Smooth muscle cell (in vitro differentiated cells): ENCODE measurements at regions not wholly inside any gene's neighbourhood (a gene's known extent, or its start where the extent isn't known, plus 50 kb on each side); places are given as distances from the start of the nearest gene placed in this dataset.

ENCODE experiments used
- DNase-seq: peaks from one replicate; lab custom pipeline; 2025; ENCODE audit not compliant: unreplicated experiment; lab: John Stamatoyannopoulos, UW
- H2AFZ ChIP-seq: fragments of 200-600 bp; sonication (generic); 2 replicates; pipeline ENCODE4 v1.6.0; 2016; ENCODE audit warnings: antibody characterized with exemption, low read depth, mild to moderate bottlenecking
- H3F3A ChIP-seq: fragments of 200-600 bp; sonication (generic); 2 replicates; pipeline ENCODE4 v1.6.0; 2017; ENCODE audit warnings: antibody characterized with exemption, low read depth
- H3K27ac ChIP-seq: fragments of 200-600 bp; sonication (generic); 2 replicates; pipeline ENCODE4 v1.5.1; 2016; ENCODE audit warnings: low read depth, mild to moderate bottlenecking
- H3K27me3 ChIP-seq: fragments of 200-600 bp; sonication (generic); 2 replicates; pipeline ENCODE4 v1.6.1; 2016; ENCODE audit warnings: low read depth, mild to moderate bottlenecking
- H3K36me3 ChIP-seq: fragments of 200-600 bp; sonication (generic); 2 replicates; pipeline ENCODE4 v1.5.1; 2016; ENCODE audit warnings: low read depth
- H3K4me1 ChIP-seq: fragments of 200-600 bp; sonication (generic); 2 replicates; pipeline ENCODE4 v1.5.1; 2016; ENCODE audit warnings: low read depth
- H3K4me2 ChIP-seq: fragments of 200-600 bp; sonication (generic); 2 replicates; pipeline ENCODE4 v1.6.0; 2016; ENCODE audit warnings: mild to moderate bottlenecking
- H3K4me3 ChIP-seq: fragments of 200-600 bp; sonication (generic); 2 replicates; pipeline ENCODE4 v1.5.1; 2016; ENCODE audit warnings: mild to moderate bottlenecking
- H3K79me2 ChIP-seq: fragments of 200-600 bp; sonication (generic); 2 replicates; pipeline ENCODE4 v1.6.0; 2016; ENCODE audit warnings: low read depth, mild to moderate bottlenecking
- H3K9ac ChIP-seq: fragments of 200-600 bp; sonication (generic); 2 replicates; pipeline ENCODE4 v1.6.0; 2016; ENCODE audit warnings: low read depth
- H3K9me3 ChIP-seq: fragments of 200-600 bp; sonication (generic); replicated peaks from 2 replicates; pipeline ENCODE4 v1.5.1; 2016; ENCODE audit warnings: low read depth
- H4K20me1 ChIP-seq: fragments of 200-600 bp; sonication (generic); 2 replicates; pipeline ENCODE4 v1.6.0; 2016; ENCODE audit warnings: low read depth
- CTCF ChIP-seq: fragments of 200-600 bp; sonication (generic); IDR thresholded peaks from 2 replicates; pipeline ENCODE4 v1.5.1; 2017; ENCODE audit warnings: borderline replicate concordance, mild to moderate bottlenecking, antibody characterized with exemption; ENCODE audit not compliant: insufficient read depth, poor library complexity, severe bottlenecking
- WGBS: methylation state at CpG from one replicate; pipeline ENCODE4 v1.1.7; 2016; ENCODE audit warnings: low lambda C conversion rate; 5-methylcytosine and 5-hydroxymethylcytosine counted together

GRCh38 chr3:117228466-117228865 is 518.9 kb downstream of the TUSC7 start:
- WGBS: 88% methylated on average over 1 of the region's 1 CpG
- Histone ChIP-seq H3K9me3 (no peaks in the 10 kb centered on the region), H3K9ac (no peak overlapping the region), H3K4me1 (no peaks in the 10 kb centered on the region), H4K20me1 (no peaks in the 10 kb centered on the region), H3K4me2 (no peak overlapping the region), H3F3A (no peaks in the 10 kb centered on the region), H3K79me2 (no peaks in the 10 kb centered on the region), H3K27me3 (no peaks in the 10 kb centered on the region), H2AFZ (no peak overlapping the region), H3K27ac (no peak overlapping the region), H3K36me3 (no peaks in the 10 kb centered on the region), H3K4me3 (no peak overlapping the region)
- DNase-seq: no peak
- no peak for TF ChIP-seq CTCF

GRCh38 chr3:117230924-117231323 is 521.3 kb downstream of the TUSC7 start:
- no peak for TF ChIP-seq CTCF
- WGBS: 89% methylated on average over 2 of the region's 2 CpGs

GRCh38 chr3:117234331-117234730 is 524.8 kb downstream of the TUSC7 start:
- Histone ChIP-seq H3K9ac (no peak overlapping the region), H3K9me3 (no peaks in the 10 kb centered on the region), H3K79me2 (no peaks in the 10 kb centered on the region), H3K4me1 (no peaks in the 10 kb centered on the region), H3K4me2 (no peak overlapping the region), H2AFZ (no peak overlapping the region), H3K4me3 (no peak overlapping the region), H3K27me3 (no peaks in the 10 kb centered on the region), H3K27ac (no peak overlapping the region), H4K20me1 (no peaks in the 10 kb centered on the region), H3F3A (no peaks in the 10 kb centered on the region), H3K36me3 (no peaks in the 10 kb centered on the region)
- no peak for TF ChIP-seq CTCF
- no peak for DNase-seq
- 40% methylated on average over 1 of the region's 1 CpG for WGBS

More at GRCh38 chr3:117230924-117231323, 521.3 kb downstream of the TUSC7 start:
- Histone ChIP-seq H3K27ac (no peak overlapping the region), H3K36me3 (no peaks in the 10 kb centered on the region), H3K9ac (no peak overlapping the region), H4K20me1 (no peaks in the 10 kb centered on the region), H3K4me3 (no peak overlapping the region), H3K4me1 (no peaks in the 10 kb centered on the region), H3F3A (no peaks in the 10 kb centered on the region), H3K79me2 (no peaks in the 10 kb centered on the region), H3K4me2 (no peak overlapping the region), H3K27me3 (no peaks in the 10 kb centered on the region), H2AFZ (no peak overlapping the region), H3K9me3 (no peaks in the 10 kb centered on the region)
- DNase-seq: no peak

- Histone ChIP-seq H3K27me3 (no peaks in the 10 kb centered on the region), H4K20me1 (no peaks in the 10 kb centered on the region), H3K4me1 (no peaks in the 10 kb centered on the region), H3K4me3 (no peak overlapping the region), H3F3A (no peaks in the 10 kb centered on the region), H3K36me3 (no peaks in the 10 kb centered on the region), H2AFZ (no peak overlapping the region), H3K27ac (no peak overlapping the region), H3K4me2 (no peak overlapping the region), H3K9me3 (no peaks in the 10 kb centered on the region), H3K9ac (no peak overlapping the region), H3K79me2 (no peaks in the 10 kb centered on the region)
- WGBS: 84% methylated on average over 1 of the region's 1 CpG
- no peak for DNase-seq
- no peak for TF ChIP-seq CTCF
Observed at GRCh38 chr3:117235304-117235703, 525.7 kb downstream of the TUSC7 start.
